GM23338 (cell line): ENCODE measurements at regions not wholly inside any gene's neighbourhood (a gene's known extent, or its start where the extent isn't known, plus 50 kb on each side); places are given as distances from the start of the nearest gene placed in this dataset.

Source experiments
- EZH2 ChIP-seq: fragments of 200-600 bp; sonication (generic); IDR thresholded peaks from one replicate; pipeline ENCODE4 v1.8.0; 2017; ENCODE audit warnings: antibody characterized with exemption, mild to moderate bottlenecking, low read depth; ENCODE audit not compliant: unreplicated experiment
- JUNB ChIP-seq: IDR thresholded peaks from one replicate; pipeline ENCODE4 v1.6.1; 2016; ENCODE audit warnings: antibody characterized with exemption; ENCODE audit not compliant: unreplicated experiment
- REST ChIP-seq: IDR thresholded peaks from one replicate; pipeline ENCODE4 v1.6.1; 2018; ENCODE audit warnings: antibody characterized with exemption; ENCODE audit not compliant: unreplicated experiment
- TF ChIP-seq, protein P1 (sequence below): IDR thresholded peaks from 2 replicates; pipeline ENCODE4 v1.6.1; 2016; ENCODE audit warnings: antibody characterized with exemption

GRCh38 chrX:107398115-107398514 lies 51.3 kb upstream of the FRMPD3 start (continued):
- TF ChIP-seq REST (no peak), JUNB (no peak), EZH2 (no peak)
- TF ChIP-seq, protein P1, sequence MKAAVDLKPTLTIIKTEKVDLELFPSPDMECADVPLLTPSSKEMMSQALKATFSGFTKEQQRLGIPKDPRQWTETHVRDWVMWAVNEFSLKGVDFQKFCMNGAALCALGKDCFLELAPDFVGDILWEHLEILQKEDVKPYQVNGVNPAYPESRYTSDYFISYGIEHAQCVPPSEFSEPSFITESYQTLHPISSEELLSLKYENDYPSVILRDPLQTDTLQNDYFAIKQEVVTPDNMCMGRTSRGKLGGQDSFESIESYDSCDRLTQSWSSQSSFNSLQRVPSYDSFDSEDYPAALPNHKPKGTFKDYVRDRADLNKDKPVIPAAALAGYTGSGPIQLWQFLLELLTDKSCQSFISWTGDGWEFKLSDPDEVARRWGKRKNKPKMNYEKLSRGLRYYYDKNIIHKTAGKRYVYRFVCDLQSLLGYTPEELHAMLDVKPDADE: no peak
